Stimulated activated CD8-positive, alpha-beta memory T cell treated with anti-CD3 and anti-CD28 coated beads, Interleukin-7, amount 100 ng/mL, for 48 hours (primary cell): ENCODE measurements at regions not wholly inside any gene's neighbourhood (a gene's known extent, or its start where the extent isn't known, plus 50 kb on each side); places are given as distances from the start of the nearest gene placed in this dataset.
"Not testable (repeated sequence)": the region's sequence is repeated elsewhere in the genome, so short reads cannot be mapped to it uniquely, and the experiment has no call there.

ENCODE experiments used
- DNase-seq, 2 donors: peaks; one replicate each; pipeline ENCODE4 v3.0.0-alpha.2; 2020; ENCODE audit warnings: low read depth in 1 of 2; ENCODE audit errors: extremely low read depth in 1 of 2

- no peak for DNase-seq
Observed at GRCh38 chr12:88733008-88733407, 152.7 kb upstream of the KITLG start.

DNA sequence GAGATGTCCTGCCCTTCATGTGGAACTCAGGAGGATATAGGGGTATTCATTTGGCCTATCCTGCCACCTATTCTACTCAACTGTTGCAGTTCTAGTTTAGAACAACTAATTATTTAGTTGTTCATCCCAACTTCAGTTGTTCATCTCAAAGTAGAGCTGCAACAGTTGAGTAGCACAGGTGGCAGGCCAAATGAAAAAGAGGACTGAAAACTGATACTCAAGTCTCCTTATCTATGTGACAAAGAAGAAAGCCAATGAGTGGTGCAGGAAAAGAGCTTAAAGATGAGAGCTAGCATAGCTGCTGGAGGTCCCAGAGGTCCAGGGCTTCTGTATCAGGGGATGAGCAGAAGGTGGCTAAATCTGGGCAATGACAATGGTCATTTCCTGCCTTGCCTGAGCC is 148.9 kb upstream of the KITLG start:
- DNase-seq: no peak

- DNase-seq: no peak
Observed at GRCh38 chr12:88726806-88727720, 146.8 kb upstream of the KITLG start.

DNA sequence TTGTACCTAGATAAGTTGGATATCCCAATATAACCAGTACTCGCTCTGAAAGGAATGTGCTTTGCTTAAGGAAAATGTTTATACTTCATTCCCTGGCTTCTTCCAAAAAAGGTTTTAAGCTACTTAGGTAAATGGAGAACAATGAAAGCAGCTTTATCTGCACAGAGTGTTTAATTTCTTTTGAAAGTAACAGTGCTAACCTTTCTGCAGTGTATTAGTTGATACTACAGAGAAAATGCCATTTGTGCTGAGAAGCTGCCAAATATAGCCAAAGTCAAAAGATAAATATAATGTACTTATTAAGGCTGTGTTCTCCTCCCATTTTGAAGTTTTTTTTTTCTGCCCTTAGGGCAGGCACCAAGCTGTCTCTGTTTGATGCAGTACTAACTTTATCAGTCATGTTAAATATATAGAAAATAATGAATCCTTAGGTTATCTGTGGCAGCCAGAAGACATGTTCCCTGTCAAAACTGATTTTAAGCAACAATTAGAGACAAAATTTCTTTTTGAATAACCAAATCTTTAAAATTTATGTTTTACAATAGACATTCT is 145.4 kb upstream of the KITLG start:
- no peak for DNase-seq

GRCh38 chr12:88723219-88723618 is 142.9 kb upstream of the KITLG start:
- no peak for DNase-seq

GRCh38 chr12:88720785-88721650 is 140.7 kb upstream of the KITLG start:
- DNase-seq: no peak

DNA sequence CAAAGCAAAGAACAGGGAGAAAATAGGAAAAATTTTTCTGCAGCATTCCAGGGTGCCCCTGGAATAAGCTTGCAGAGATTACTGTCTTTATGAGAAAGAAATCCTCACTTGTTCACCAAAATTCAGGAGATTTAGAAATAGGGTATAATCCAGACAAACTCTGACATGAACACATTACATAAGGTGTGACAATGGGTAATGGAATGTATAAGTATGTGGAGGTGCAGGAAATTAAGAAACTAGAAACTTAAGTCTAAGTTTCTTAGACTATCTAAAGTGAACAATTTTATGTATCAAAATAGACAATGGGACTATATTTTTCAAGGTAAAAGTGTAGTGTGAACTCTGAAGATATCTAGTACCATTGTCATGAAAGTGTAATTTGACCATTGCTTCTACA is 140.0 kb upstream of the KITLG start:
- no peak for DNase-seq

- DNase-seq: no peak
Observed at GRCh38 chr12:88717188-88717587, 136.9 kb upstream of the KITLG start.

- no peak for DNase-seq
Observed at GRCh38 chr12:88716240-88716639, 136.0 kb upstream of the KITLG start.

DNA sequence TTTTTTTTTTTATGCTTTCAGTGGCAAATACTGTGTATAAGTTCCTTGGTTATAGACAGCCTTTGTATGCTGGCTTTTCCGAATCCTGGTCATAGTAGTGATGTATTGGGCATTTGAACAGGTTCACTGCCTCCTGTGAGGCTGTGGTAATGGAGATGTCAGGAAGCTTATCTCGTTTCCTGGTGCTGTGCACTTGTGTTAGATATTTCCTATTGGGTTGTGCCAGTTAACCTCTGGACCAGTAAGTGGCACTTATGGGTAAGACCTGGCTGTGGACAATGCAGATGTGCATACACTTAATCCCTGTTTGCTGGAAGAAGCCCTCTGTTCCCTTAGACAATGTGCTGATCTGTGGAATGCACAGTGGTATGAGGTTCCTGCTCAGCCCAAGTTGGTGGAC is 135.4 kb upstream of the KITLG start:
- DNase-seq: no peak

DNA sequence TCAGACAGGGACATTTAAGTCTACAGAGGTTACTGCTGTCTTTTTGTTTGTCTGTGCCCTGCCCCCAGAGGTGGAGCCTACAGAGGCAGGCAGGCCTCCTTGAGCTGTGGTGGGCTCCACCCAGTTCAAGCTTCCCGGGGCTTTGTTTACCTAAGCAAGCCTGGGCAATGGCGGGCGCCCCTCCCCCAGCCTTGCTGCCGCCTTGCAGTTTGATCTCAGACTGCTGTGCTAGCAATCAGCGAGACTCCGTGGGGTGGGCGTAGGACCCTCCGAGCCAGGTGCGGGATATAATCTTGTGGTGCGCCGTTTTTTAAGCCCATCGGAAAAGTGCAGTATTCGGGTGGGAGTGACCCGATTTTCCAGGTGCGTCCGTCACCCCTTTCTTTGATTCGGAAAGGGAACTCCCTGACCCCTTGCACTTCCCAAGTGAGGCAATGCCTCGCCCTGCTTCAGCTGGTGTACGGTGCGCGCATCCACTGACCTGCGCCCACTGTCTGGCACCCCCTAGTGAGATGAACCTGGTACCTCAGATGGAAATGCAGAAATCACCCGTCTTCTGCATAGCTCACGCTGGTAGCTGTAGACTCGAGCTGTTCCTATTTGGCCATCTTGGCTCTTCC is 134.1 kb upstream of the KITLG start:
- not testable (repeated sequence) for DNase-seq

- DNase-seq: no peak
Observed at GRCh38 chr12:88707800-88708199, 127.5 kb upstream of the KITLG start.

DNA sequence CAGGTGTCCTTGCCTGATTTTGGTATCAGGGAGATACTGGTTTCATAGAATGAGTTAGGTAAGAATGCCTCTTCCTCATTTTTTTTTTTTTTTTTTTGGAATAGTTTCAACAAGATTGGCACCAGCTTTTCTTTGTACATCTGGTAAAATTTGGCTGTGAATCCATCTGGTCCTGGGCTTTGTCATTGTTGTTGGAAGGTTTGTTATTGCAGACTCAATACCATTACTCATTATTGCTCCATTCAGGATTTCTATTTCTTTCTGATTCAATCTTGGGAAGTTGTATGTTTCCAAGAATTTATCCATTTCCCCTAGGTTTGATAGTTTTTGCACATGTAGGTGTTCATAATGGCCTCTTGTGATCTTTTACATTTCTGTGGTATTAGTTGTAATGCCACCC is 126.0 kb upstream of the KITLG start:
- no peak for DNase-seq

DNA sequence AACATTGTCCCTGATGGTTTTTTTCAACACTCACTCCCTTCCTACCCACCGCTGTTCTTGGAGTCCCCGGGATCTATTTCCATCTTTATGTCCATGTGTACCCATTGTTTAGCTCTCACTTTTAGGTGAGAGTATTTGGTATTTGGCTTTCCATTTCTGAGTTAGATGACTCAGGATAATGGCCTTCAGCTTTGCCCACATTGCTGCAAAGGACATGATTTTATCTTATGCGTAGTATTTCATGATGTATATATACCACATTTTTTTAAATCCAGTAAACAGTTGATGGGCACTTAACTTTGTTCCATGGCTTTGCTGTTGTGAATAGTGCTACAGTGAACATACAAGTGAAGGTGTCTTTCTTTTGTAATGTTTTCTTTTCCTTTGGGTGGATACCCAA is 123.5 kb upstream of the KITLG start:
- no peak for DNase-seq

DNA sequence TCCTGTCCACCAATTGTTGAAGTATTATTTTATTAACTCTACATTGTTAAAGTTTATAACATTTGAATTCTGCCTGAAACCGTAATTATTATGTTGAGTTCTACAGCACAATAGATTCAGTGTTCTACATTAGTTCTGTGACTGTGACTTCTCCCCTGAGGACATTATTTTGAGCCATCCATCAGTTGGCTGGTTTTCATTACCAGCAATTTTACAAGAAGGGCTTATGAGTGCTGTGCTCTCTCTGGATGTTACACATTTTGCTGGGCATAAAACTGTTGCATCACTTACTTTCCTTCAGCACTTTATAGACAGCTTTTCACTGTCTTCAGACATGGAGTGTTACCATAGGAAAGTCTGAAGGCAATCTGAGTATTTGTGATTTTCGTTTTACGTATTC is 118.2 kb upstream of the KITLG start:
- DNase-seq: no peak

DNA sequence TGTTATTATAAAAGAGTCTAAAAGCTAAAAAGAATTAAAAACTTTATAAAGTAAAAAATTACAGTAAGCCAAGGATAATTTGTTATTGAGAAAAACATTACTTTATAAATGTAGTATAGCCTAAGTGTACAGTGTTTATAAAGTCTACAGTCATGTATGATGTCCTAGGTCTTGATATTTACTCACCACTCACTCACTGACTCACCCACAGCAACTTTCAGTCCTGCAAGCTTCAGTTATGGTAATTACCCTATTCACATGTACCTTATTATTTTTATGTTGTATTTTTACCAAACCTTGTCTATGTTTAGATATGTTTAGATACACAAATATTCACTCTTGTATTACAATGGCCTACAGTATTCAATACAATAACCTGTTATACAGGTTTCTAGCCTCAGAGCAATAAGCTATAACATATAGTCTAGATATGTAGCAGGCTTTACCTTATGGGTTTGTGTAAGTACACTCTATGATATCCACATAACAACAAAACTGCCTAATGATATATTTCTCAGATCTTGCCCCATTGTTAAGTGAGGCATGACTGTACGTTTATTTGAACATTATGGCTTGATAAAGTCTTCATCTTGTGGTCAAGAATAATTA is 113.7 kb upstream of the KITLG start:
- DNase-seq: no peak

GRCh38 chr12:88691811-88692210 is 111.5 kb upstream of the KITLG start:
- DNase-seq: no peak

DNA sequence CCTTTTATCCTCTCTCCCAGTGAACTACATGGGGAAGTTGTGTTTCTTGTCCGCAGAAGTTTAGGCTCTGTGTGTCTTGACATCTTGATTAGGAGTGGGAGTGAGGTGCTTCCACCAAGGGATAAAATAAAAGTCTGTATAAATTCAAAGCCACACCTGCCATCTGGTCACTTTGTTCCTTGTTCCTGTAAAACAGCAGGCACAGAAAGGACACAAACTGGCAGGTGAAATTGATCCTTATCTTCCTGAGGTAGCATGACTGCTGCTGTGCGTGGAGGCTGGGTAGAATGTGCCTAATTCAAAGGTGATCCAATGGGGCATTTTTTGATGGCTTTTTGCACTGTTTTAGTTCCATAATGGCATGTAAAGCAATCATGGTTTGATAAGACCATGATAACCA is 104.3 kb upstream of the KITLG start:
- no peak for DNase-seq

DNA sequence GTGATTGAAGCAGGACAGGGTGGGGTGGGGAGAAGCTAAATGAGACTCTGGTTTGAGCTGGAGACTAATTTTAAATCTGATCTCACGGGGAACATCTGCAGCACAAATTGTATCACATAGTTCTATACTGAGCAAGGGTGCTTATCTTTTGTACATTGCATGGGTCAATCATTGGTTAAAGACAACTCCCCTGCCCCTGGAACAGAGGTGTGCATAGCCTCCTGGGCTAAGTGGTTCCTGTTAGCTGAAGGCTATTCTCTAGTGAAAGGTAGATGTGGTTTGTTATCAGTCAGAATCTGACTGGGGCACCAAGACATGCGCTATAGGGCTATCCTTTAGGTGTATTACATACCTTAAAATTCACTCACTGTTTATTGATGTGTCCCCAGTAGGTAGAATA is 103.9 kb upstream of the KITLG start:
- DNase-seq: no peak

GRCh38 chr12:88683628-88684027 is 103.4 kb upstream of the KITLG start:
- no peak for DNase-seq

DNA sequence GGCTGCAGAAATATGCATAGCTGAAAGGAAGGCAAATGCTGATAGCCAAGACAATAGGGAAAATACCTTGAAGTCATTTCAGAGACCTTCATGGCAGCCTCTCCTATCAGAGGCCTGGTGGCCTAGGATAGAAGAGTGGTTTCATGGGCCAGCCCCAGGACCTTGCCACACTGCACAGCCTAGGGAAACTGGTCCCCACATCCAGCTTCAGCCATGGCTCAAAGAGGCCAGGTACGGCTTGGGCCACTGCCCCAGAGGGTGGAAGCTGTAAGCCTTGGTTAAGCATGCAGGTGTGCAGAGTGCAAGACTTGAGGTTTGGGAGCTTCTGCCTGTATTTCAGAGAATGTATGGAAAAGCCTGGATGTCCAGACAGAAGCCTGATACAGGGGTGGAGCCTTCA is 101.0 kb upstream of the KITLG start:
- DNase-seq: no peak
